Caco-2 (cell line): ENCODE measurements at regions not wholly inside any gene's neighbourhood (a gene's known extent, or its start where the extent isn't known, plus 50 kb on each side); places are given as distances from the start of the nearest gene placed in this dataset.

Experiments used
- BruUV-seq: library from RNA; stranded (reverse); fragments of 400-500 nt; replicated peaks from 2 replicates; lab custom pipeline; 2021; lab: Mats Ljungman, UMichigan
- CTCF ChIA-PET: fragments of 300-600 bp; sonication (Branson Sonifier 250); formaldehyde crosslinking; loops from one replicate; lab custom pipeline; 2022; ENCODE audit warnings: antibody characterized with exemption; lab: Charles Lee
- POLR2A ChIA-PET: fragments of 300-600 bp; sonication (Branson Sonifier 250); formaldehyde crosslinking; loops from one replicate; lab custom pipeline; 2022; ENCODE audit warnings: antibody characterized with exemption; lab: Charles Lee
- DNase-seq, 2 experiments: peaks; one replicate each; pipeline versions ENCODE4 v3.0.0 to v3.0.0-alpha.2; 2020 to 2022
- H3K27me3 ChIP-seq: replicated peaks from 2 replicates; pipeline ENCODE4 v1.6.0; 2011; ENCODE audit warnings: low read length; ENCODE audit not compliant: control insufficient read depth, insufficient read depth
- H3K36me3 ChIP-seq: 2 replicates; pipeline ENCODE4 v1.5.1; 2011; ENCODE audit warnings: low read length; ENCODE audit not compliant: control insufficient read depth, insufficient read depth
- H3K4me1 ChIP-seq: fragments of 250-450 bp; sonication (Bioruptor Pico); 2 replicates; pipeline ENCODE4 v1.5.1; 2020; ENCODE audit warnings: mild to moderate bottlenecking
- H3K4me3 ChIP-seq: 2 replicates; pipeline ENCODE4 v1.5.1; 2011; ENCODE audit warnings: low read depth, mild to moderate bottlenecking, control low read depth, low read length
- H3K9me3 ChIP-seq: fragments of 250-450 bp; sonication (Bioruptor Pico); 2 replicates; pipeline ENCODE4 v1.5.1; 2020; ENCODE audit warnings: mild to moderate bottlenecking, moderate library complexity
- H3K27ac Mint-ChIP-seq: one replicate; pipeline ENCODE4 v1.8.0; 2022; ENCODE audit warnings: mixed read lengths; ENCODE audit not compliant: unreplicated experiment
- H3K27me3 Mint-ChIP-seq: one replicate; pipeline ENCODE4 v1.8.0; 2022; ENCODE audit warnings: mixed read lengths; ENCODE audit not compliant: insufficient read depth, unreplicated experiment
- H3K36me3 Mint-ChIP-seq: one replicate; pipeline ENCODE4 v1.8.0; 2022; ENCODE audit warnings: mild to moderate bottlenecking, mixed read lengths; ENCODE audit not compliant: insufficient read depth, unreplicated experiment
- H3K4me1 Mint-ChIP-seq: one replicate; pipeline ENCODE4 v1.8.0; 2022; ENCODE audit warnings: low read depth, mixed read lengths; ENCODE audit not compliant: unreplicated experiment
- H3K4me3 Mint-ChIP-seq: one replicate; pipeline ENCODE4 v1.8.0; 2022; ENCODE audit warnings: mild to moderate bottlenecking, moderate library complexity, mixed read lengths; ENCODE audit not compliant: unreplicated experiment
- H3K9me3 Mint-ChIP-seq: one replicate; pipeline ENCODE4 v1.8.0; 2022; ENCODE audit warnings: mixed read lengths; ENCODE audit not compliant: unreplicated experiment
- intact Hi-C: fragments of 100-400 bp; cut with micrococcal nuclease; formaldehyde crosslinking; loops from one replicate; pipeline ENCODE4 v1.10.0; 2022; ENCODE audit not compliant: unreplicated experiment
- TF ChIP-seq, protein P1 (sequence below), 2 experiments: fragments of 200-600 bp in 1 of 2; IDR thresholded peaks; 1 replicate in 1 of 2; 2 replicates in 1 of 2; pipeline versions ENCODE4 v1.5.1 to v1.8.0; 2011 to 2022; ENCODE audit warnings: antibody characterized with exemption in 1 of 2, control low read depth in 1 of 2, inconsistent platforms in 1 of 2, low read depth in 1 of 2, low read length in 1 of 2, mild to moderate bottlenecking in 1 of 2, moderate library complexity in 1 of 2; ENCODE audit not compliant: insufficient read depth in 1 of 2, severe bottlenecking in 1 of 2, unreplicated experiment in 1 of 2

GRCh38 chr5:93280518-93280917 is 300.5 kb downstream of the NR2F1-AS1 start:
- POLR2A ChIA-PET: no interaction called here
- Histone ChIP-seq H3K9me3 (no peaks in the 10 kb centered on the region), H3K4me1 (no peaks in the 10 kb centered on the region), H3K4me3 (no peak overlapping the region), H3K36me3 (no peaks in the 10 kb centered on the region), H3K27me3 (no peaks in the 10 kb centered on the region)
- intact Hi-C loops: no loop called here
- H3K4me1 Mint-ChIP-seq: no peaks in the 10 kb centered on the region
- H3K4me3 Mint-ChIP-seq: no peak overlapping the region
- TF ChIP-seq, protein P1, sequence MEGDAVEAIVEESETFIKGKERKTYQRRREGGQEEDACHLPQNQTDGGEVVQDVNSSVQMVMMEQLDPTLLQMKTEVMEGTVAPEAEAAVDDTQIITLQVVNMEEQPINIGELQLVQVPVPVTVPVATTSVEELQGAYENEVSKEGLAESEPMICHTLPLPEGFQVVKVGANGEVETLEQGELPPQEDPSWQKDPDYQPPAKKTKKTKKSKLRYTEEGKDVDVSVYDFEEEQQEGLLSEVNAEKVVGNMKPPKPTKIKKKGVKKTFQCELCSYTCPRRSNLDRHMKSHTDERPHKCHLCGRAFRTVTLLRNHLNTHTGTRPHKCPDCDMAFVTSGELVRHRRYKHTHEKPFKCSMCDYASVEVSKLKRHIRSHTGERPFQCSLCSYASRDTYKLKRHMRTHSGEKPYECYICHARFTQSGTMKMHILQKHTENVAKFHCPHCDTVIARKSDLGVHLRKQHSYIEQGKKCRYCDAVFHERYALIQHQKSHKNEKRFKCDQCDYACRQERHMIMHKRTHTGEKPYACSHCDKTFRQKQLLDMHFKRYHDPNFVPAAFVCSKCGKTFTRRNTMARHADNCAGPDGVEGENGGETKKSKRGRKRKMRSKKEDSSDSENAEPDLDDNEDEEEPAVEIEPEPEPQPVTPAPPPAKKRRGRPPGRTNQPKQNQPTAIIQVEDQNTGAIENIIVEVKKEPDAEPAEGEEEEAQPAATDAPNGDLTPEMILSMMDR (IDR thresholded peaks at IDR 0.05; ENCODE audit: insufficient read depth in 1 of 2, low read depth in 1 of 2, low read length in 1 of 2, severe bottlenecking in 1 of 2, unreplicated experiment in 1 of 2): no peak
- no peaks in the 10 kb centered on the region for H3K36me3 Mint-ChIP-seq
- no peaks in the 10 kb centered on the region for H3K27me3 Mint-ChIP-seq
- no peak for DNase-seq
- H3K27ac Mint-ChIP-seq: no peak overlapping the region
- no TSS peak for BruUV-seq
- peaks cover 4% of the 10 kb centered on the region for H3K9me3 Mint-ChIP-seq
- CTCF ChIA-PET: no interaction called here

- no peaks in the 10 kb centered on the region for H3K9me3 Mint-ChIP-seq
- no peaks in the 10 kb centered on the region for H3K27me3 Mint-ChIP-seq
- DNase-seq: no peak
- H3K4me3 ChIP-seq: no peak overlapping the region
- no peak overlapping the region for H3K27ac Mint-ChIP-seq
- TF ChIP-seq, protein P1 (IDR thresholded peaks at IDR 0.05; ENCODE audit: insufficient read depth in 1 of 2, low read depth in 1 of 2, low read length in 1 of 2, severe bottlenecking in 1 of 2, unreplicated experiment in 1 of 2): no peak
- H3K9me3 ChIP-seq: no peaks in the 10 kb centered on the region
- no TSS peak for BruUV-seq
- H3K27me3 ChIP-seq: no peaks in the 10 kb centered on the region
- intact Hi-C loops: no loop called here
- ChIA-PET POLR2A (no interaction called here), CTCF (no interaction called here)
- H3K36me3 ChIP-seq: no peaks in the 10 kb centered on the region
- no peak overlapping the region for H3K4me3 Mint-ChIP-seq
- H3K4me1 Mint-ChIP-seq: peaks cover under 1% of the 10 kb centered on the region
- no peaks in the 10 kb centered on the region for H3K4me1 ChIP-seq
- H3K36me3 Mint-ChIP-seq: no peaks in the 10 kb centered on the region
These were observed 301.6 kb downstream of the NR2F1-AS1 start for GRCh38 chr5:93279296-93279963.

DNA sequence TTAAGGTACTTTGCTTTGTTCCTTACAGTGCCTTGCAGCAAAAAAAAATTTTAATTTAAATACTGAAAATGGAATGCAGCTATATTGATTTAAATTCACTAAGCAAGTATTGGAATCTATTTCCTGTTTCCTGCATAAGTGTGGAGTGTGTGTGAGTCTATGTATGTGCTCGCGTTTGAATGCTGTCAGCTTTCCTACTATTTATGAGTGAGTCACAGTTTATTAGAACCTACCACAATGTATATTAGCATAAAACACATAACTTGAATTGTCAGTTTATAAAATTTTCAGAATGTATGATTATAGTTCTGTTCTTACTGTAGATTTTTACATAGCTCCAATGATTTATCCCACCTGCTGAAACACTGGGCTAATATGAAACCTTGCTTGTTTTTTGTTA is 302.1 kb downstream of the NR2F1-AS1 start:
- H3K36me3 Mint-ChIP-seq: no peaks in the 10 kb centered on the region
- Histone ChIP-seq H3K4me1 (no peaks in the 10 kb centered on the region), H3K27me3 (no peaks in the 10 kb centered on the region), H3K4me3 (no peak overlapping the region), H3K36me3 (no peaks in the 10 kb centered on the region), H3K9me3 (no peaks in the 10 kb centered on the region)
- H3K27me3 Mint-ChIP-seq: no peaks in the 10 kb centered on the region
- TF ChIP-seq, protein P1 (IDR thresholded peaks at IDR 0.05; ENCODE audit: insufficient read depth in 1 of 2, low read depth in 1 of 2, low read length in 1 of 2, severe bottlenecking in 1 of 2, unreplicated experiment in 1 of 2): no peak
- DNase-seq: no peak
- ChIA-PET POLR2A (no interaction called here), CTCF (no interaction called here)
- intact Hi-C loops: no loop called here
- H3K9me3 Mint-ChIP-seq: no peaks in the 10 kb centered on the region
- H3K4me3 Mint-ChIP-seq: no peak overlapping the region
- H3K4me1 Mint-ChIP-seq: peaks cover 6% of the 10 kb centered on the region
- no peak overlapping the region for H3K27ac Mint-ChIP-seq
- no TSS peak for BruUV-seq
